GM15510 (cell line): ENCODE measurements at regions not wholly inside any gene's neighbourhood (a gene's known extent, or its start where the extent isn't known, plus 50 kb on each side); places are given as distances from the start of the nearest gene placed in this dataset.

ENCODE experiments used
- POLR2A ChIP-seq: IDR thresholded peaks from 3 replicates; pipeline ENCODE4 v1.6.1; 2011; ENCODE audit warnings: borderline replicate concordance; ENCODE audit not compliant: insufficient read length; ENCODE audit errors: extremely low read depth

GRCh38 chr16:85520853-85521521 lies 92.1 kb upstream of the GSE1 start:
- no peak for TF ChIP-seq POLR2A

GRCh38 chr16:85521552-85522307 lies 91.4 kb upstream of the GSE1 start:
- TF ChIP-seq POLR2A, result no peak

GRCh38 chr16:85522308-85522841 lies 90.7 kb upstream of the GSE1 start:
- TF ChIP-seq POLR2A, result no peak

- no peak for TF ChIP-seq POLR2A
These were observed 90.1 kb upstream of the GSE1 start for GRCh38 chr16:85522842-85523601.

GRCh38 chr16:85523602-85524364 lies 89.3 kb upstream of the GSE1 start:
- no peak for TF ChIP-seq POLR2A

GRCh38 chr16:85524365-85524629 lies 88.8 kb upstream of the GSE1 start:
- TF ChIP-seq POLR2A, result no peak

GRCh38 chr16:85524630-85525419 lies 88.3 kb upstream of the GSE1 start:
- TF ChIP-seq POLR2A, result no peak

- TF ChIP-seq POLR2A, result no peak
These were observed 87.5 kb upstream of the GSE1 start for GRCh38 chr16:85525420-85526184.

GRCh38 chr16:85526185-85526974 lies 86.7 kb upstream of the GSE1 start:
- no peak for TF ChIP-seq POLR2A

- TF ChIP-seq POLR2A, result no peak
These were observed 85.9 kb upstream of the GSE1 start for GRCh38 chr16:85527042-85527766.

- no peak for TF ChIP-seq POLR2A
These were observed 85.3 kb upstream of the GSE1 start for GRCh38 chr16:85527767-85528297.

- no peak for TF ChIP-seq POLR2A
These were observed 84.4 kb upstream of the GSE1 start for GRCh38 chr16:85528528-85529387.
